ENCODE measurements at regions not wholly inside any gene's neighbourhood (a gene's known extent, or its start where the extent isn't known, plus 50 kb on each side); places are given as distances from the start of the nearest gene placed in this dataset.

DNA sequence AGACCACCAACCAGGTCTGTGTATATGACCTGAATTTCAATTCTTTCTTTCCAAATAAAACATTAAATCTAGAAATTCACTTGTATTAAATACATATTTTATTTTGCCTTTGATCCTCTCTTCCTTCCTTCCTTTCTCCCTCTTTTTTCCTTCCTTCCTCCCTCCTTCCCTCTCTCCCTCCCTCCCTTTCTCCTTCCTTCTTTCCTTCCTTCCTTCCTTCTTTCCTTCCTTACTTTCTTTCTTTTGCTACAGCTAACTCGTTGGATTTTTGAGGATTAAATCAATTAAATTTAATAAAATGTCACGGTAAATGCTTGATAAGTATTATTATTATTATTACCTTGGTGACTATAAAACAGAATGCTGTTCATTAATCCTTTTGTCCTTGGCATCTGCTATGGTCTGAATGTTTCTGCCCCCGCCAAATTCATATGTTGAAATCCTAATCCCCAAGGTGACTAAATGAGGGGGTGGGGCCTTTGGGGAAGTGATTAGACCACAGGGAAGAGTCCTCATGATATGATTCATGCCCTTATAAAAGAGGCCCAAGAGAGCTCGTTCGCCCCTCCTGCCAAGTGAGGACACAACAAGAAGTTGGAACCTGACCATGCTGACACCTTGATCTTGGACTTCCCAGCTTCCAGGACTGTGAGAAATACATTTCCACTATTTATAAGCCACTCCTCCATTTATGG lies 67.6 kb upstream of the BTBD3 start:
- CTCF ChIA-PET: no interaction called here
- TF ChIP-seq, protein P1, sequence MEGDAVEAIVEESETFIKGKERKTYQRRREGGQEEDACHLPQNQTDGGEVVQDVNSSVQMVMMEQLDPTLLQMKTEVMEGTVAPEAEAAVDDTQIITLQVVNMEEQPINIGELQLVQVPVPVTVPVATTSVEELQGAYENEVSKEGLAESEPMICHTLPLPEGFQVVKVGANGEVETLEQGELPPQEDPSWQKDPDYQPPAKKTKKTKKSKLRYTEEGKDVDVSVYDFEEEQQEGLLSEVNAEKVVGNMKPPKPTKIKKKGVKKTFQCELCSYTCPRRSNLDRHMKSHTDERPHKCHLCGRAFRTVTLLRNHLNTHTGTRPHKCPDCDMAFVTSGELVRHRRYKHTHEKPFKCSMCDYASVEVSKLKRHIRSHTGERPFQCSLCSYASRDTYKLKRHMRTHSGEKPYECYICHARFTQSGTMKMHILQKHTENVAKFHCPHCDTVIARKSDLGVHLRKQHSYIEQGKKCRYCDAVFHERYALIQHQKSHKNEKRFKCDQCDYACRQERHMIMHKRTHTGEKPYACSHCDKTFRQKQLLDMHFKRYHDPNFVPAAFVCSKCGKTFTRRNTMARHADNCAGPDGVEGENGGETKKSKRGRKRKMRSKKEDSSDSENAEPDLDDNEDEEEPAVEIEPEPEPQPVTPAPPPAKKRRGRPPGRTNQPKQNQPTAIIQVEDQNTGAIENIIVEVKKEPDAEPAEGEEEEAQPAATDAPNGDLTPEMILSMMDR (IDR thresholded peaks at IDR 0.05; ENCODE audit: unreplicated experiment): no peak
- no peak overlapping the region for H3K27ac Mint-ChIP-seq (ENCODE audit: unreplicated experiment)
- no TSS peak for BruUV-seq (replicated peaks)
- H3K36me3 Mint-ChIP-seq (ENCODE audit: insufficient read depth, unreplicated experiment): no peaks in the 10 kb centered on the region
- H3K9me3 Mint-ChIP-seq (ENCODE audit: low read depth, unreplicated experiment): no peaks in the 10 kb centered on the region
- peaks cover 22% of the 10 kb centered on the region for H3K4me1 Mint-ChIP-seq (ENCODE audit: low read depth, unreplicated experiment)
- no peak for DNase-seq
- intact Hi-C loops (cut with micrococcal nuclease; ENCODE audit: unreplicated experiment): no loop called here
- H3K27me3 Mint-ChIP-seq (ENCODE audit: unreplicated experiment): no peaks in the 10 kb centered on the region
- H3K4me3 Mint-ChIP-seq (ENCODE audit: low read depth, unreplicated experiment): no peak overlapping the region

DNA sequence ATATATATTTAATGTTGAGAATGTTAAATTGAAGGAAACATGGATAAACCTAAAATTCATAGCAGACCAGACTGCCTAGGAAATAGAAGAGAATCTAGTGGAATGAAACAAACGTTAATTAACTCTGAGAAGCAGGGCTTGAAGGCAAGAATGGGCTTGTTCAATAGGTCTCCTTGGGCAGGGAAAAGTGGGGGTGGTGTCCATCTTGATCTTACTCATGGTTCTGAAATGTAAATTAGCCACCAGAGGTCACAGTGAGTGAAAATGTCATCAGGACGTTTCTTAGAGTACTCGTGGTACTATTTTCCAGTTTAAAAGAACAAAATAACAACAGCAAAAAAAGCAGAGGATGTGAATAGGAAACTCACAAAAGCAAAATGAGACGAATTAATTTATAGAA lies 66.8 kb upstream of the BTBD3 start:
- CTCF ChIA-PET: no interaction called here
- H3K27ac Mint-ChIP-seq (ENCODE audit: unreplicated experiment): no peak overlapping the region
- peaks cover 22% of the 10 kb centered on the region for H3K4me1 Mint-ChIP-seq (ENCODE audit: low read depth, unreplicated experiment)
- TF ChIP-seq, protein P1 (IDR thresholded peaks at IDR 0.05; ENCODE audit: unreplicated experiment): no peak
- no peaks in the 10 kb centered on the region for H3K9me3 Mint-ChIP-seq (ENCODE audit: low read depth, unreplicated experiment)
- no peaks in the 10 kb centered on the region for H3K27me3 Mint-ChIP-seq (ENCODE audit: unreplicated experiment)
- intact Hi-C loops (cut with micrococcal nuclease; ENCODE audit: unreplicated experiment): no loop called here
- H3K4me3 Mint-ChIP-seq (ENCODE audit: low read depth, unreplicated experiment): no peak overlapping the region
- BruUV-seq (replicated peaks): no TSS peak
- H3K36me3 Mint-ChIP-seq (ENCODE audit: insufficient read depth, unreplicated experiment): no peaks in the 10 kb centered on the region
- DNase-seq: no peak

DNA sequence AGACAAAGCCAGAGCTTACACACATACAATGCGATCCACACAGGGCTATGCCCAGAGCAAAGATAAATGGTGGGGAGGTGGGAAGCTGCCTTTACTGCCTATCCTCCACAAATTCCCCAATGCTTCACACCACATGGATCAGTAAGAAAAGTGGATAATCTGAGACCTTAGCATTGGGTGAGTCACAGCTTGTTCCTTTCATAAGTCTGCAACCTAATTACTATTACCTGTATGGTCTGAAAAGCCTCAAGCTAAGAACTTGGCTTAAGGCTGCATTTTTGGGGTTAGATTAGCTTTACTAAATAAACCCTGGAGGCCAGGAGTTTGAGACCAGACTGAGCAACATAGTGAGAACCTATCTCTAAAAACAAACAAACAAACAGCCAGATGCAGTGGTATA lies 66.0 kb upstream of the BTBD3 start:
- TF ChIP-seq, protein P1 (IDR thresholded peaks at IDR 0.05; ENCODE audit: unreplicated experiment): no peak
- Mint-ChIP-seq H3K27me3 (ENCODE audit: unreplicated experiment) (no peaks in the 10 kb centered on the region), H3K9me3 (ENCODE audit: low read depth, unreplicated experiment) (no peaks in the 10 kb centered on the region), H3K4me1 (ENCODE audit: low read depth, unreplicated experiment) (peaks cover 22% of the 10 kb centered on the region), H3K27ac (ENCODE audit: unreplicated experiment) (no peak overlapping the region), H3K36me3 (ENCODE audit: insufficient read depth, unreplicated experiment) (no peaks in the 10 kb centered on the region), H3K4me3 (ENCODE audit: low read depth, unreplicated experiment) (no peak overlapping the region)
- intact Hi-C loops (cut with micrococcal nuclease; ENCODE audit: unreplicated experiment): no loop called here
- BruUV-seq (replicated peaks): no TSS peak
- CTCF ChIA-PET: no interaction called here
- DNase-seq: no peak

DNA sequence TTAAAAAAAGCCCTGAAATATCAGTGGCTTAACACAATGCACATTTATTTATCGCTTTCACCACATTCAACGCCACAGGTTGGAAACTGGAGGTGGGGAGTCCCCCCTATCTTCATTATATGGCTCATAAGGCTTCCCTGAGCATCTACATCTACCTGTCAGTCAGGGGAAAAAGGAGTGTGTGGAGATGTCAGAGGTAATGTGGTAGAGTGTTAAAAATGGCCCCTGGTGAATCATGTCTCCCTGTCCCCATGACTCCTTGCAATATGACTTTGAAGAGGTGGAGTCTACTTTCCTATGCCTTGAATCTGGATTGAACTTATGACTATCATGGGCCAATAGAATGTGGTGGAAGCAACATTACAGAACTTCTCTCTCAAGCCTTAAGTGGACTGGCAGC lies 65.5 kb upstream of the BTBD3 start:
- intact Hi-C loops (cut with micrococcal nuclease; ENCODE audit: unreplicated experiment): no loop called here
- Mint-ChIP-seq H3K36me3 (ENCODE audit: insufficient read depth, unreplicated experiment) (no peaks in the 10 kb centered on the region), H3K27me3 (ENCODE audit: unreplicated experiment) (no peaks in the 10 kb centered on the region), H3K9me3 (ENCODE audit: low read depth, unreplicated experiment) (no peaks in the 10 kb centered on the region), H3K4me1 (ENCODE audit: low read depth, unreplicated experiment) (peaks cover 22% of the 10 kb centered on the region), H3K4me3 (ENCODE audit: low read depth, unreplicated experiment) (no peak overlapping the region), H3K27ac (ENCODE audit: unreplicated experiment) (no peak overlapping the region)
- no TSS peak for BruUV-seq (replicated peaks)
- DNase-seq: no peak
- TF ChIP-seq, protein P1 (IDR thresholded peaks at IDR 0.05; ENCODE audit: unreplicated experiment): no peak
- CTCF ChIA-PET: no interaction called here

All from Calu3 (cell line).